GM10248 (cell line): ENCODE measurements at regions not wholly inside any gene's neighbourhood (a gene's known extent, or its start where the extent isn't known, plus 50 kb on each side); places are given as distances from the start of the nearest gene placed in this dataset.
"Not testable (repeated sequence)": the region's sequence is repeated elsewhere in the genome, so short reads cannot be mapped to it uniquely, and the experiment has no call there.

ENCODE experiments used
- CTCF ChIA-PET: fragments of 300-600 bp; sonication (Branson Sonifier 250); formaldehyde crosslinking; extraction: SDS; loops from one replicate; lab custom pipeline; 2021; ENCODE audit warnings: antibody characterized with exemption; lab: Yijun Ruan, JAX
- POLR2A ChIA-PET: fragments of 350-650 bp; sonication (Branson Sonifier 250); formaldehyde crosslinking; extraction: SDS; loops from one replicate; lab custom pipeline; 2020; ENCODE audit warnings: antibody characterized with exemption; lab: Yijun Ruan, JAX
- DNase-seq: peaks from one replicate; pipeline ENCODE4 v3.0.0; 2012; ENCODE audit errors: extremely low spot score
- CTCF ChIP-seq: IDR thresholded peaks from 2 replicates; pipeline ENCODE4 v1.5.1; 2012; ENCODE audit warnings: mild to moderate bottlenecking, low read depth; ENCODE audit errors: extremely low read depth, missing control alignments, control extremely low read depth

GRCh38 chr5:112579599-112580170, 158.0 kb upstream of the APC start:
- CTCF ChIA-PET, result interaction anchor here (1.1 to 1.9 kb wide), 2 partner anchors 13 to 115 kb away, joined by 3 to 4 read pairs; no protein-coding TSS in a partner anchor
- TF ChIP-seq CTCF, result no peak
- POLR2A ChIA-PET, result no interaction called here
- DNase-seq, result no peak

- ChIA-PET CTCF (interaction anchor here (1.0 kb wide), 1 partner anchor 16 kb away, joined by 3 read pairs; no protein-coding TSS in a partner anchor), POLR2A (no interaction called here)
- no peak for TF ChIP-seq CTCF
- no peak for DNase-seq
Measured at GRCh38 chr5:112581811-112582320, 155.8 kb upstream of the APC start.

GRCh38 chr5:112583166-112583565, 154.5 kb upstream of the APC start:
- no peak for DNase-seq
- TF ChIP-seq CTCF, result no peak
- CTCF ChIA-PET, result no interaction called here
- POLR2A ChIA-PET, result no interaction called here

- TF ChIP-seq CTCF, result no peak
- no peak for DNase-seq
- CTCF ChIA-PET, result interaction anchor here (1.3 to 1.4 kb wide), 2 partner anchors 11 to 34 kb away, joined by 3 to 5 read pairs; no protein-coding TSS in a partner anchor
- POLR2A ChIA-PET, result no interaction called here
Measured at GRCh38 chr5:112584781-112585180, 152.9 kb upstream of the APC start.

- TF ChIP-seq CTCF, result no peak
- no peak for DNase-seq
- POLR2A ChIA-PET, result no interaction called here
- CTCF ChIA-PET, result interaction anchor here (1.1 to 1.7 kb wide), 2 partner anchors 9 to 32 kb away, joined by 3 to 5 read pairs; no protein-coding TSS in a partner anchor
Measured at GRCh38 chr5:112586596-112587062, 151.1 kb upstream of the APC start.

- POLR2A ChIA-PET, result not testable (repeated sequence)
- CTCF ChIA-PET, result interaction anchor here (1.0 kb wide), 1 partner anchor 40 kb away, joined by 3 read pairs; no protein-coding TSS in a partner anchor
Measured at GRCh38 chr5:112590858-112591257, 146.8 kb upstream of the APC start.

More at GRCh38 chr5:112590858-112591257, 146.8 kb upstream of the APC start:
- DNase-seq, result not testable (repeated sequence)
